GM13976 (cell line): ENCODE measurements at regions not wholly inside any gene's neighbourhood (a gene's known extent, or its start where the extent isn't known, plus 50 kb on each side); places are given as distances from the start of the nearest gene placed in this dataset.

Source experiments
- DNase-seq: peaks from one replicate; pipeline ENCODE4 v3.0.0; 2012; ENCODE audit warnings: low spot score
- CTCF ChIP-seq: IDR thresholded peaks from 2 replicates; pipeline ENCODE4 v1.5.1; 2012; ENCODE audit warnings: borderline replicate concordance, mild to moderate bottlenecking; ENCODE audit not compliant: insufficient read depth; ENCODE audit errors: extremely low read depth, missing control alignments, control extremely low read depth
- in situ Hi-C: fragments of 300-500 bp; cut with MboI; formaldehyde crosslinking; loops from one replicate; pipeline ENCODE4 v1.12.0; 2022; ENCODE audit warnings: low sequenced_read_pairs, mixed read lengths, inconsistent platforms; ENCODE audit not compliant: unreplicated experiment

DNA sequence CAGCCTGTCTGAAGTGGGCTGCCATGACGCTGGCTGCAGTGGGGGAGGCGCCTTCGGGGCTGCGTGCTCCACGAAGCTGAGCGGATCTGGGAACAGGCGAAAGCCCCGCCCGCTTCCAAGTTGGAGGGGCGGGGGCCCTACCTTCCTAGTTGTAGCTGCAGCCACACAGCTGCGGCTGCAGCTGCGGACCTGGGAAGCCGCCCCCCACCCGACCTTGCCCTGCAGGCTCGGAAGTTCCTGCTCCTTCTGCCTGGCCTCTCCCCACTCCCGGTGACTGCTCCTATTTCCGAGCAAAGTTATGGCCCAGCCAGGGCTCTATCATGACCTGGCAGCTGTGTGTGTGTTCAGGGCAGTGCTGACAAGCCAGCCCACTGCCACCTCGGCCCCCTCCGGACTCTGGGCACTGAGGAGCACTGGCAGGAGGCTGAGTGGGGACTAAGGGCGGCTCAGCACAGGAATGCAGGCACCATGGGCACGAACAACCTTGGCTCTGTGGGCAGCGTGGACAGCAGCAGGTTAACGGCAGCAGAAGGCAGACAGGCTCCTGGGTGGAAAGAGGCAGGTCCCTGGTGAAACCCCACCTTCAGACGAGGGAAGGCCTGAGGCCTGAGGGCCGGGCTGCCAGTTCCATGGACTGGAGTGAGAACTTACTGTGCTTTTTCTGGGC is 352.4 kb upstream of the TMCO5A start:
- no peak for DNase-seq
- in situ Hi-C loops: no loop called here
- no peak for TF ChIP-seq CTCF

GRCh38 chr15:37582852-37583251 is 351.6 kb upstream of the TMCO5A start:
- DNase-seq: no peak
- no peak for TF ChIP-seq CTCF
- in situ Hi-C loops: no loop called here

- in situ Hi-C loops: no loop called here
- no peak for TF ChIP-seq CTCF
- DNase-seq: no peak
These were observed 348.3 kb upstream of the TMCO5A start for GRCh38 chr15:37586011-37586583.

DNA sequence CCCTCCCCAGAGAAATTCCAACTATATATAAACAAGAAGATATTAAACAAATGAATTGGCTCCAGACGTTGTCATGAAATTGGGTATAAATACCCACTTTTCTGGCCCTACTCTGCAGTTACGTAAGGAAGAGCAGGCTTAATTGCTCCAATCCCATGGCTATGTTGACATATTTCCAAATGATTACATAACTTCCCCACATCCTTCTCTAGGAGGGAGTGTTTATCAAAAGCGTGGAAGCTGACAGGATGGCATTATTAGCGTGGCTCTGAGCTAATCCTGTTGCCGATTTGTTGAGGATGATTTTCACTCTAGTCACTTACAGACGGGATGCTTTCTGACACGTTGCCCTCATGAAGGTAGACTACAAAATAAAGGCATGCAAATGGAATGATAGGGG is 347.5 kb upstream of the TMCO5A start:
- no peak for DNase-seq
- in situ Hi-C loops: no loop called here
- TF ChIP-seq CTCF: no peak

- TF ChIP-seq CTCF: no peak
- in situ Hi-C loops: no loop called here
- no peak for DNase-seq
These were observed 340.0 kb upstream of the TMCO5A start for GRCh38 chr15:37594417-37594816.

DNA sequence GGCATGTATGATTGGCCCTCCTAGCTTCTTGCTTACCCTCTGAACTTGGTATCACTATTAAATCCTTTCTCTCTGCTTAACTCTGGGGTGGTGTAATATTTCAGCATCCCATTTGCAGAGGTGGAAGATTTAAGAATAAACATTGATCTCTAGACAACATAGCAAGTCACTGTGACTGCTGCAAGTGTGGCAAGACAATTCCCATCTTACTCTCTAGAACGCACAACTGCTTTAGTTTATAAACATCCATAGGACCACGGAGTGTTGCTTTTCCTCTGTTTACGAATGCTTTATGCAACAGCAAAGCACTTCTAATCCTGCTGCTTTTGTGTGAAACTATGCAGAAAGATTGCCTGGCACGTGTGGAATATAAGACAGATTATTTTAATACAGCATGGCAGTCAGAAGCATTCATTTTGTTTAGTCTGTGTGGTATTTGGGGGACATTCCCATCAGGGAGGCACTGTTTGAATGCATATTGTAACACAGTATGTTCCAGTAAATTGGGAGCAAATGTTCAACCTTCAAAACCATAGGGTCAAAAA is 338.9 kb upstream of the TMCO5A start:
- in situ Hi-C loops: no loop called here
- no peak for DNase-seq
- no peak for TF ChIP-seq CTCF
